GM12878 (cell line): ENCODE measurements at regions not wholly inside any gene's neighbourhood (a gene's known extent, or its start where the extent isn't known, plus 50 kb on each side); places are given as distances from the start of the nearest gene placed in this dataset.

Source experiments
- CEBPB ChIP-seq, 2 experiments: fragments of 150-350 bp in 1 of 2; IDR thresholded peaks; 2 replicates each; pipeline ENCODE4 v1.6.1; 2012 to 2014; ENCODE audit warnings: low read depth in 2 of 2, low read length in 2 of 2, borderline replicate concordance in 1 of 2, inconsistent platforms in 1 of 2
- FOXM1 ChIP-seq: IDR thresholded peaks from 2 replicates; pipeline ENCODE4 v1.6.1; 2012; ENCODE audit warnings: low read depth, mild to moderate bottlenecking, inconsistent platforms, low read length, moderate library complexity
- SMAD1 ChIP-seq: fragments of 450-650 bp; IDR thresholded peaks from 2 replicates; pipeline ENCODE4 v1.6.1; 2018; ENCODE audit warnings: mild to moderate bottlenecking, low read depth; ENCODE audit not compliant: partially characterized antibody
- SREBF1 ChIP-seq: IDR thresholded peaks from 2 replicates; pipeline ENCODE4 v1.6.1; 2012; ENCODE audit warnings: mild to moderate bottlenecking, low read length
- ZNF274 ChIP-seq: IDR thresholded peaks from one replicate; pipeline ENCODE4 v1.8.0; 2011; ENCODE audit not compliant: insufficient read length, insufficient read depth
- TF ChIP-seq, protein P1 (sequence below), 3 experiments: IDR thresholded peaks in 2 of 3; conservative IDR thresholded peaks in 1 of 3; 2 replicates each; pipeline ENCODE4 v1.5.1; 2011; ENCODE audit warnings: low read depth in 3 of 3, low read length in 3 of 3, mild to moderate bottlenecking in 3 of 3, control low read depth in 2 of 3, moderate library complexity in 2 of 3, inconsistent platforms in 1 of 3, mixed read lengths in 1 of 3; ENCODE audit not compliant: control insufficient read depth in 2 of 3, insufficient read depth in 1 of 3; ENCODE audit errors: extremely low read depth in 1 of 3

DNA sequence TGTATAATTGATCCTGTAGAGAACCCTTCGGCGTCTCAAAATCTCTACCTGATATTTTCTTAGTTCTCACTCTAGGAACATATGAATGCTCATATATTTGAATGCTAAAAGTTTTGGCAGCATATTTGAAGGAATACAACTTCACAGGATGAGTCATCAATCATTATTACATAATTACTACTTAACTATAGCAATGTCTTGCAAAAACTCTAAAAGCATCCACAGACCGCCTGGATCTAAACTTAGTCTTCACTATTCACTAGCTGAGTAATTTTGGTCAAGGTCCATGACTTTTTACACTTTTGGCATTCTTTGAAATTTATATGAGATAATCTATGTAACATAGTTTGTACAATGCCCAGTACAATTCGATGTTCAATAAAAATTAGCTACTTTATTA lies 194.7 kb downstream of the DTHD1 start:
- TF ChIP-seq SMAD1 (no peak), ZNF274 (no peak), FOXM1 (no peak), CEBPB (IDR thresholded peaks at IDR 0.05; ENCODE audit: borderline replicate concordance in 1 of 2, low read depth in 2 of 2, low read length in 2 of 2) (no peak), SREBF1 (no peak)
- TF ChIP-seq, protein P1, sequence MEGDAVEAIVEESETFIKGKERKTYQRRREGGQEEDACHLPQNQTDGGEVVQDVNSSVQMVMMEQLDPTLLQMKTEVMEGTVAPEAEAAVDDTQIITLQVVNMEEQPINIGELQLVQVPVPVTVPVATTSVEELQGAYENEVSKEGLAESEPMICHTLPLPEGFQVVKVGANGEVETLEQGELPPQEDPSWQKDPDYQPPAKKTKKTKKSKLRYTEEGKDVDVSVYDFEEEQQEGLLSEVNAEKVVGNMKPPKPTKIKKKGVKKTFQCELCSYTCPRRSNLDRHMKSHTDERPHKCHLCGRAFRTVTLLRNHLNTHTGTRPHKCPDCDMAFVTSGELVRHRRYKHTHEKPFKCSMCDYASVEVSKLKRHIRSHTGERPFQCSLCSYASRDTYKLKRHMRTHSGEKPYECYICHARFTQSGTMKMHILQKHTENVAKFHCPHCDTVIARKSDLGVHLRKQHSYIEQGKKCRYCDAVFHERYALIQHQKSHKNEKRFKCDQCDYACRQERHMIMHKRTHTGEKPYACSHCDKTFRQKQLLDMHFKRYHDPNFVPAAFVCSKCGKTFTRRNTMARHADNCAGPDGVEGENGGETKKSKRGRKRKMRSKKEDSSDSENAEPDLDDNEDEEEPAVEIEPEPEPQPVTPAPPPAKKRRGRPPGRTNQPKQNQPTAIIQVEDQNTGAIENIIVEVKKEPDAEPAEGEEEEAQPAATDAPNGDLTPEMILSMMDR (IDR thresholded peaks at IDR 0.05 in 2 of 3, conservative IDR thresholded peaks at IDR 0.05 in 1 of 3; ENCODE audit: control insufficient read depth in 2 of 3, extremely low read depth in 1 of 3, insufficient read depth in 1 of 3, low read depth in 3 of 3, low read length in 3 of 3), result no peak
